CD4-positive, alpha-beta T cell treated with Interleukin-21 for 1 hour (primary cell): ENCODE measurements at regions not wholly inside any gene's neighbourhood (a gene's known extent, or its start where the extent isn't known, plus 50 kb on each side); places are given as distances from the start of the nearest gene placed in this dataset.

ENCODE experiments used
- DNase-seq: peaks from one replicate; pipeline ENCODE4 v3.0.0-alpha.2; 2020

- no peak for DNase-seq
Measured at GRCh38 chr15:97733373-97733772, 227.1 kb upstream of the ARRDC4 start.

- no peak for DNase-seq
Measured at GRCh38 chr15:97736748-97737147, 223.8 kb upstream of the ARRDC4 start.

- peak; percentile 13 for DNase-seq
Measured at GRCh38 chr15:97745481-97746071, 214.9 kb upstream of the ARRDC4 start.

GRCh38 chr15:97747342-97747741 is 213.2 kb upstream of the ARRDC4 start:
- DNase-seq, result no peak

GRCh38 chr15:97748576-97748975 is 211.9 kb upstream of the ARRDC4 start:
- DNase-seq, result no peak

- DNase-seq, result no peak
Measured at GRCh38 chr15:97750060-97750459, 210.4 kb upstream of the ARRDC4 start.

GRCh38 chr15:97755726-97756125 is 204.8 kb upstream of the ARRDC4 start:
- no peak for DNase-seq

GRCh38 chr15:97759363-97759762 is 201.1 kb upstream of the ARRDC4 start:
- DNase-seq, result no peak

- no peak for DNase-seq
Measured at GRCh38 chr15:97761110-97761509, 199.4 kb upstream of the ARRDC4 start.

GRCh38 chr15:97783240-97783639 is 177.3 kb upstream of the ARRDC4 start:
- DNase-seq, result no peak

- no peak for DNase-seq
Measured at GRCh38 chr15:97786741-97787140, 173.8 kb upstream of the ARRDC4 start.

- no peak for DNase-seq
Measured at GRCh38 chr15:97790180-97790579, 170.3 kb upstream of the ARRDC4 start.

- DNase-seq, result no peak
Measured at GRCh38 chr15:97791824-97792792, 168.4 kb upstream of the ARRDC4 start.

- no peak for DNase-seq
Measured at GRCh38 chr15:97804950-97805349, 155.6 kb upstream of the ARRDC4 start.

GRCh38 chr15:97806766-97807165 is 153.7 kb upstream of the ARRDC4 start:
- DNase-seq, result no peak

- DNase-seq, result no peak
Measured at GRCh38 chr15:97815835-97816234, 144.7 kb upstream of the ARRDC4 start.

GRCh38 chr15:97817276-97817890 is 143.1 kb upstream of the ARRDC4 start:
- DNase-seq, result no peak

GRCh38 chr15:97836003-97836402 is 124.5 kb upstream of the ARRDC4 start:
- DNase-seq, result no peak

- DNase-seq, result no peak
Measured at GRCh38 chr15:97837896-97838295, 122.6 kb upstream of the ARRDC4 start.

- no peak for DNase-seq
Measured at GRCh38 chr15:97838606-97839210, 121.8 kb upstream of the ARRDC4 start.

GRCh38 chr15:97840501-97840900 is 120.0 kb upstream of the ARRDC4 start:
- no peak for DNase-seq

GRCh38 chr15:97841558-97841957 is 118.9 kb upstream of the ARRDC4 start:
- no peak for DNase-seq

- no peak for DNase-seq
Measured at GRCh38 chr15:97849183-97849582, 111.3 kb upstream of the ARRDC4 start.
